ENCODE measurements at regions not wholly inside any gene's neighbourhood (a gene's known extent, or its start where the extent isn't known, plus 50 kb on each side); places are given as distances from the start of the nearest gene placed in this dataset.

GRCh38 chr6:139923964-139924475 lies 549.6 kb upstream of the CITED2 start:
- no peak overlapping the region for H3K4me3 ChIP-seq (ENCODE audit: low read depth, low read length, poor library complexity, severe bottlenecking)
- H3K27me3 ChIP-seq (ENCODE audit: insufficient read depth, low read length): no peaks in the 10 kb centered on the region
- H3K9me2 ChIP-seq (ENCODE audit: low read depth, low read length): no peaks in the 10 kb centered on the region
- no peaks in the 10 kb centered on the region for H3K4me1 ChIP-seq (ENCODE audit: insufficient read depth, low read length, severe bottlenecking)
- no peak overlapping the region for H3K9ac ChIP-seq (ENCODE audit: low read length)
- no peaks in the 10 kb centered on the region for H3K9me3 ChIP-seq (ENCODE audit: low read length)
- H3K4me2 ChIP-seq (ENCODE audit: low read length): no peak overlapping the region
- H4K20me1 ChIP-seq (ENCODE audit: insufficient read depth, low read length): no peaks in the 10 kb centered on the region
- H3K27ac ChIP-seq (ENCODE audit: low read depth, low read length, poor library complexity, severe bottlenecking): no peak overlapping the region
- no peaks in the 10 kb centered on the region for H3F3A ChIP-seq (ENCODE audit: insufficient read depth, low read length)
- no peaks in the 10 kb centered on the region for H3K36me3 ChIP-seq (ENCODE audit: insufficient read depth, low read length)
- H2AFZ ChIP-seq (ENCODE audit: low read length): no peak overlapping the region
- no peaks in the 10 kb centered on the region for H3K79me2 ChIP-seq (ENCODE audit: insufficient read depth, low read length)
- TF ChIP-seq EZH2 (IDR thresholded peaks at IDR 0.05; ENCODE audit: borderline replicate concordance, low read length) (no peak), CTCF (IDR thresholded peaks at IDR 0.05; ENCODE audit: low read length) (no peak)

- no peak overlapping the region for H3K4me2 ChIP-seq (ENCODE audit: low read length)
- TF ChIP-seq CTCF (IDR thresholded peaks at IDR 0.05; ENCODE audit: low read length) (no peak), EZH2 (IDR thresholded peaks at IDR 0.05; ENCODE audit: borderline replicate concordance, low read length) (no peak)
- H3K9me2 ChIP-seq (ENCODE audit: low read depth, low read length): no peaks in the 10 kb centered on the region
- H3K4me3 ChIP-seq (ENCODE audit: low read depth, low read length, poor library complexity, severe bottlenecking): no peak overlapping the region
- H3K9me3 ChIP-seq (ENCODE audit: low read length): no peaks in the 10 kb centered on the region
- H3K27ac ChIP-seq (ENCODE audit: low read depth, low read length, poor library complexity, severe bottlenecking): no peak overlapping the region
- no peaks in the 10 kb centered on the region for H4K20me1 ChIP-seq (ENCODE audit: insufficient read depth, low read length)
- H3K9ac ChIP-seq (ENCODE audit: low read length): no peak overlapping the region
- H3K79me2 ChIP-seq (ENCODE audit: insufficient read depth, low read length): no peaks in the 10 kb centered on the region
- no peaks in the 10 kb centered on the region for H3K27me3 ChIP-seq (ENCODE audit: insufficient read depth, low read length)
- no peaks in the 10 kb centered on the region for H3K36me3 ChIP-seq (ENCODE audit: insufficient read depth, low read length)
- no peak overlapping the region for H2AFZ ChIP-seq (ENCODE audit: low read length)
- no peaks in the 10 kb centered on the region for H3F3A ChIP-seq (ENCODE audit: insufficient read depth, low read length)
- H3K4me1 ChIP-seq (ENCODE audit: insufficient read depth, low read length, severe bottlenecking): no peaks in the 10 kb centered on the region
These were observed 547.8 kb upstream of the CITED2 start for GRCh38 chr6:139922236-139922635.

GRCh38 chr6:139920776-139921100 lies 546.3 kb upstream of the CITED2 start:
- H2AFZ ChIP-seq (ENCODE audit: low read length): no peak overlapping the region
- no peaks in the 10 kb centered on the region for H3K36me3 ChIP-seq (ENCODE audit: insufficient read depth, low read length)
- H3K9me3 ChIP-seq (ENCODE audit: low read length): no peaks in the 10 kb centered on the region

More at GRCh38 chr6:139920776-139921100, 546.3 kb upstream of the CITED2 start:
- no peaks in the 10 kb centered on the region for H3K27me3 ChIP-seq (ENCODE audit: insufficient read depth, low read length)
- no peaks in the 10 kb centered on the region for H4K20me1 ChIP-seq (ENCODE audit: insufficient read depth, low read length)
- no peak overlapping the region for H3K4me3 ChIP-seq (ENCODE audit: low read depth, low read length, poor library complexity, severe bottlenecking)
- no peaks in the 10 kb centered on the region for H3K79me2 ChIP-seq (ENCODE audit: insufficient read depth, low read length)
- H3F3A ChIP-seq (ENCODE audit: insufficient read depth, low read length): no peaks in the 10 kb centered on the region
- TF ChIP-seq CTCF (IDR thresholded peaks at IDR 0.05; ENCODE audit: low read length) (no peak), EZH2 (IDR thresholded peaks at IDR 0.05; ENCODE audit: borderline replicate concordance, low read length) (no peak)
- H3K27ac ChIP-seq (ENCODE audit: low read depth, low read length, poor library complexity, severe bottlenecking): no peak overlapping the region
- H3K9ac ChIP-seq (ENCODE audit: low read length): no peak overlapping the region
- H3K9me2 ChIP-seq (ENCODE audit: low read depth, low read length): no peaks in the 10 kb centered on the region
- no peak overlapping the region for H3K4me2 ChIP-seq (ENCODE audit: low read length)
- H3K4me1 ChIP-seq (ENCODE audit: insufficient read depth, low read length, severe bottlenecking): no peaks in the 10 kb centered on the region
